Upper lobe of left lung (tissue), 4 donors: ENCODE measurements at regions not wholly inside any gene's neighbourhood (a gene's known extent, or its start where the extent isn't known, plus 50 kb on each side); places are given as distances from the start of the nearest gene placed in this dataset.

Experiments
- CTCF ChIP-seq, 6 experiments: fragments of 450-650 bp in 4 of 6; fragments of 200-600 bp in 2 of 6; sonication (generic) in 2 of 6; IDR thresholded peaks; one replicate each; pipeline ENCODE4 v1.5.1; 2016 to 2019; ENCODE audit warnings: antibody characterized with exemption in 6 of 6
- POLR2A ChIP-seq, 4 donors: fragments of 450-650 bp; IDR thresholded peaks; one replicate each; pipeline ENCODE4 v1.5.1; 2016 to 2017; ENCODE audit warnings: antibody characterized with exemption in 4 of 4, mild to moderate bottlenecking in 2 of 4
- POLR2AphosphoS5 ChIP-seq, 2 donors: sonication (generic); formaldehyde crosslinking; IDR thresholded peaks; one replicate each; pipeline ENCODE4 v1.5.1; 2017; ENCODE audit warnings: antibody characterized with exemption in 2 of 2

- TF ChIP-seq POLR2AphosphoS5 (IDR thresholded peaks at IDR 0.05) (no peak), CTCF (IDR thresholded peaks at IDR 0.05) (no peak), POLR2A (IDR thresholded peaks at IDR 0.05) (no peak)
These were observed 136.6 kb upstream of the ARPP21 start for GRCh38 chr3:35502699-35503098.
